DMS153 treated with DMSO at 0.1 percent for 48 hours (cell line): ENCODE measurements at regions not wholly inside any gene's neighbourhood (a gene's known extent, or its start where the extent isn't known, plus 50 kb on each side); places are given as distances from the start of the nearest gene placed in this dataset.
"Not testable (repeated sequence)": the region's sequence is repeated elsewhere in the genome, so short reads cannot be mapped to it uniquely, and the experiment has no call there.

Experiments
- DNase-seq: peaks from one replicate; lab custom pipeline; 2025; ENCODE audit not compliant: unreplicated experiment; lab: John Stamatoyannopoulos, UW

- DNase-seq: not testable (repeated sequence)
Observed at GRCh38 chr2:37722971-37723370, 51.5 kb upstream of the CDC42EP3 start.

GRCh38 chr2:37730037-37730818 is 58.8 kb upstream of the CDC42EP3 start:
- no peak for DNase-seq

GRCh38 chr2:37732412-37732811 is 61.0 kb upstream of the CDC42EP3 start:
- not testable (repeated sequence) for DNase-seq

- DNase-seq: no peak
Observed at GRCh38 chr2:37733251-37733650, 61.8 kb upstream of the CDC42EP3 start.

GRCh38 chr2:37733955-37734354 is 62.5 kb upstream of the CDC42EP3 start:
- not testable (repeated sequence) for DNase-seq

GRCh38 chr2:37734891-37735523 is 63.6 kb upstream of the CDC42EP3 start:
- DNase-seq: not testable (repeated sequence)

GRCh38 chr2:37735524-37735910 is 64.1 kb upstream of the CDC42EP3 start:
- DNase-seq: not testable (repeated sequence)

GRCh38 chr2:37737507-37737906 is 66.1 kb upstream of the CDC42EP3 start:
- DNase-seq: no peak

GRCh38 chr2:37738266-37738885 is 66.9 kb upstream of the CDC42EP3 start:
- DNase-seq: no peak

- DNase-seq: no peak
Observed at GRCh38 chr2:37739153-37739552, 67.7 kb upstream of the CDC42EP3 start.

- no peak for DNase-seq
Observed at GRCh38 chr2:37740164-37740739, 68.8 kb upstream of the CDC42EP3 start.

GRCh38 chr2:37742286-37742685 is 70.8 kb upstream of the CDC42EP3 start:
- no peak for DNase-seq

- no peak for DNase-seq
Observed at GRCh38 chr2:37744010-37744409, 72.6 kb upstream of the CDC42EP3 start.

- not testable (repeated sequence) for DNase-seq
Observed at GRCh38 chr2:37744961-37745360, 73.5 kb upstream of the CDC42EP3 start.

GRCh38 chr2:37746011-37746410 is 74.6 kb upstream of the CDC42EP3 start:
- DNase-seq: not testable (repeated sequence)

- no peak for DNase-seq
Observed at GRCh38 chr2:37746883-37747282, 75.4 kb upstream of the CDC42EP3 start.

GRCh38 chr2:37748541-37748940 is 77.1 kb upstream of the CDC42EP3 start:
- no peak for DNase-seq

- not testable (repeated sequence) for DNase-seq
Observed at GRCh38 chr2:37750286-37750685, 78.8 kb upstream of the CDC42EP3 start.

- DNase-seq: no peak
Observed at GRCh38 chr2:37752766-37753165, 81.3 kb upstream of the CDC42EP3 start.

- no peak for DNase-seq
Observed at GRCh38 chr2:37753758-37754157, 82.3 kb upstream of the CDC42EP3 start.

- DNase-seq: not testable (repeated sequence)
Observed at GRCh38 chr2:37755961-37756559, 84.6 kb upstream of the CDC42EP3 start.
